Fibroblast of upper back skin (primary cell): ENCODE measurements at regions not wholly inside any gene's neighbourhood (a gene's known extent, or its start where the extent isn't known, plus 50 kb on each side); places are given as distances from the start of the nearest gene placed in this dataset.
"Not testable (repeated sequence)": the region's sequence is repeated elsewhere in the genome, so short reads cannot be mapped to it uniquely, and the experiment has no call there.

ENCODE experiments used
- DNase-seq: peaks from one replicate; pipeline ENCODE4 v3.0.0-alpha.2; 2013

DNA sequence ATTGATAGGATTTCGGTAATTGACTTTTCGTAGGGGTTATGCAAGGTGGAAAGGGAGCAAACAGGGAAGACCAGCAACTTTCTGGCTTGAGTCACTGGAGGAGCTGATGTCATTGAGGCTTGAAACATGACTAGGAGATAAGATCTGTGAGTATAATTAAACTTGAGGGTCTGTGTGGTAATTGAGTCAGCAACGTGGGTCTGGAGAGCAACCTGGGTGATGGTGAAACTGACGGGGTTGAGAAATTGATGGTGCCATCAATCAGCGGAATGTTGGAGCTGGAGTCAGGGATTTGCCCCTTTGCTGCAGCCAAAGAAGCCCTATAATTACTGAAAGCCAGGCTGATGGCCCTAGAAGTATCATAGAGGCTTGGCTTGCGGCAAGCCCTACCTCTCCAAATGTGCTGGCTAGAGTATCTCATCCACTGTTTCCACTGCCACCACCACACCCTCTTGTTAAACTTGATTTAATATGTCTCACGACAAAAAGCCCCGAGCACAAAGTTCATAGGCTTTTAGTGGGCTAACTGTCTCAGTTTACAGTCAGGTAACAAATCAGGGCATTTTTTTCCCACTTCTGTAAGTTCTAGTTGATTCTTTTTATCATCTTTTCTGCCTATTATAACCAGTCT is 186.9 kb upstream of the ELAC2 start:
- peak; percentile 69 for DNase-seq

DNA sequence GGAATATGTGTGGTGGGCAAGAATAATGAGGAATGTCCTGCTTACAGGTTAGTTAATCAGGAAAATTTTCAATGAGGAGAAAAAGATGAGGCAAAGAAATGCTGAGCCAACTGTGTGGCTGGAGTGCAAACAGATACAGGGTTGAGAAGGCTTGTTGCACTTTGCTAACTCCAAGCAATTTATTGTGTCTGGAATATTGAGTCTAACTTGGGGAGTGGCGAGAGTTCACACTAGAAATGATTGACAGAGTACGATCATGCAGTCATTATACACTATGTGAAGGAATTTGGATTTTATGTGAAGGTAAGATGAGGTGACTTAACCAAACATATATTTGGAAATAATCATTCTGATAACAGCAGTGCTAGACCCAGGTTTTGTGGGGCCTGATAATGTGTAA is 185.0 kb upstream of the ELAC2 start:
- DNase-seq = no peak

DNA sequence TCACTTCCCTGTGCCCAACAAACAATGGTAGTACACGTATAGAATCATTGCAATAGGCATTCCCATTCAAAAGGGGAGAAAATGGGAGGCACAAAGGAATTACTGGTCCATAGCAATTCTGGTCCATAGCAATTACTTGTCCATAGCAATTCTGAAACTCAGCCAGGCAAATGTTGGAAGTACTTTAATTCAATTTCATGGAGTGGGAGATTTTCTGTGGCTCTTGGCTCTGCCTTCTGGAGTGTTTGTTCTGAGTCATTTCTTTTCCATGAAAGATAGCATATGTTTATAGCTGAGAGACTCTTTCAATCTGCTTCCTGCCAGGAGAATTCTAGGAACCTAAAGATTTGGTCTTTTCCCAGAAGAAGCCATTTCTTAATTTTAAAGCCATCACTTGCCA is 182.8 kb upstream of the ELAC2 start:
- DNase-seq = peak; percentile 70

DNA sequence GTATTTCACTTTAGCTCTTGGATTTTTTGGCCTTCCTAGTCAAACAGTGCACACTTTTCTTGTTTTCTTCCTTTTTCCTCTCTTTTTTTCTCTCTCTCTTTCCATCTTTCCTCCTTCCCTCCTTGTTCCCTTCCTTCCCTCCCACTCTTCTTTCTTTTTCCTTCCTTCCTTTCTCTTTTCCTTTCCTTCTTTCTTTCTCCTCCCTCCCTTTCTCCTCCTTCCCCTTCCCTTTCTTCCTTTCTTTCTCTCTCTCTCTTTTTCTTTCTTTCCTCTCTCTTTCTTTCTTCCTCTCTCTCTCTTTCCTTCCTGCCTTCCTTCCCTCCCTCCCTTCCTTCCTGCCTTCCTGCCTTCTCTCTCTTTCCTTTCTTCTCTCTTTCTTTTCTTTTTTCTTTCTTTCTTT is 181.6 kb upstream of the ELAC2 start:
- no peak for DNase-seq

DNA sequence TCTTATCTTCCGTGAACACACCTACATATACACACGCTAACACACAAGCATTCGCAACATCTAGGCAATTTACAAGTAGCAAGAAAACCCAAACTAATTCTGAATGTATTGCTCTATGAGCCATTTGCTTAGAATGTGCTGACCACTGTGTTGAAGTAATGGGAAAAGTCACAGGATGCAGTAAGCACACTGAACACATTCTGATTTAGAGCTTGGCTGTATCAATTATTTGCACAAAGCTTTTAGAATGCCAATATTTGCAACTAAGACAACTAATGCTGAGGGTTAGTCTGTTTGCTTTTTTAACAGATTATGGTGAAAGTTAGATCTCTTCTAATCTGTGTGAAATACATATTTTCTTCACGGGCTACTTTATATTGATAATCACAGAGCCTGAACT is 179.8 kb upstream of the ELAC2 start:
- no peak for DNase-seq

DNA sequence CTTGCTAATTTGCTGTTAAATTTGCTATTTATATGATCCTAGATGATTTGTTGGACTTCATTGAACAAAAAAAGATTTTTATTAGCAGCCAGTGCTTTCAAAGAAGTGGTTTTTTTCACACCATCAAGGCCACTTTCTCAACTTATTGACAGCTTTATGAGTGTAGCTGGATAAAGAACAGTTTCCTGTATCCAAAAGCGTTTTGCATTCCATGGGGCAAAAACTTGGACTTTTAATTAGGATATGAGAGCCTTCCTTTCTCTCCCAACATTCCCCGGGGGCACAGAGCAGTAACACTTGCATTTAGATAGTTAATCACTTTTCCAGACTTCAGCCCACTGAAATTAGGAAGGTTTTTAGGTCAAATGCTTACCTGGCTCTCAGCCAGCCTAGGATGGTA is 177.1 kb upstream of the ELAC2 start:
- peak; percentile 23 for DNase-seq

DNA sequence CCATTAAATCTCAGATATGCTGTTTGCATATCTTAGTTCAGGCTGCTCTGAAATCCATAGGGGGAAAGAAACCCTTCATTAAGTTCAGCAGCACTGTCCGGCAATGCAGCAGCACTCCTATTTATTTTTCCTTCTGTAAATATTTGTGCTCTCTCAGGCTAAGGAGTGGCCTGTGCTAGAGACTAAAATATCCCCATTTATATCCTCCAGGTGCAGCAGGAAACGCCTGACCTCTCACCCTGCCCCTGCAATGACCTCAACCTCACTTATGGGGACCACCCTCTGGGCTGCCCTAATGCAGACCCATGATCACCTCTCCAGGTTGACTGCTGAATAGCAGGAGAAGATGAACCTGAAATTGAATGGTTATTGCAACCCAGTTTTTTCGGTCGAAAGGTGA is 165.0 kb upstream of the ELAC2 start:
- no peak for DNase-seq

DNA sequence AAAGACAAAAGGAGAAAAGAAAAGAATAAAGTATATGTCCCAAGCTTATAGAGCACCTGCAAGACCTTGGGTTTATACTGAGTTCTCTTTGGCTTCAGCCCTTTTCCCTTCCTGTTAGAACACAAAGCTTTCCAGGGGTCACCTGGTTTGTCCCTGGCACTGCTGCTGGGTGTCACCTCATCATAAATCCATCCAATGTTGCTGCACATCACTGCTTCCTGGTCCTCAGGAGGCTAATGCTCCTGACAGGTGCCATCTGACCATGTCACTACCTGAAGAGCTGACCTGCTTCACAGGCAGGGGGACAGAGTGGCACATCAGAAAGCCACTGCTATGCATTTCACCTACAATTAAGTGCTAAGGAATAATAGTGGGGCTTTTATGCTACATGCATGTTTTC is 164.6 kb upstream of the ELAC2 start:
- DNase-seq = no peak

DNA sequence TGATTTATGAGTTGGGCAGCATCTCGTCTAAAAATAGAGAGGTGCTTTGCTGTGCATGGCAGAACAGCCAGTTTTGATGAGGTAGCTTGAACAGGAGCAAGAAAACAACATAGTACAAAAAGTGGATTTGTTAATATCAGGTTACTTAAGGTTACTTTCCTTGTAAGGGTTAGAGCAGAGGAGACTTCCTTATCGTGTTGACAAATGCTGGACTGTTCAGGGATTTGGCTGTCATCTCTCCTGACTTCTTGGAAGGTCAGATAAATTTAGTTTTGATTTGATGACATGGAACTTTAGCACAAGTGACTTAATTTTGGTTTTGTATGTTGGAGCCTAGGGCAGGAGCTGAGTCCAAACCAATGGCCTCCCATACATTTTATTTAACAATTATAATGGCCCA is 163.9 kb upstream of the ELAC2 start:
- no peak for DNase-seq

DNA sequence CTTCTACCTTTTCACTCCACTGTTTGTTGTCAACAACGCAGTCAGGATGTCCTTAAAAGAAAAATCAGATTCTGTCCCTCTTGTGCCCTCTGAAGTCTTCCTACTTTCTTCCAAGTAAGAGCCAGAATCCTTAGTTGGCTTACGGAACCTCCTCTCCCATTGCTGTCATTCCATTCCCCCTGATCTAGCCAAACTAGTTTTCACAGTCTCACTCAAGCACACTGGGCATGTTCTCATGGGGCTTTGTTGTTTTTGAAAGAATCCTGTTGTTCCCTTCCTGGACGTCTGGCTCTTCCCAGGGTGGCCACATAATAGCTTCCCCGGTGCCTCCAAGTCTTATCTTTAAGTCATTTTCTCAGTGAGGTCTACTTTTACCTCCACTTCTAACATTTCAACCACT is 158.6 kb upstream of the ELAC2 start:
- no peak for DNase-seq

DNA sequence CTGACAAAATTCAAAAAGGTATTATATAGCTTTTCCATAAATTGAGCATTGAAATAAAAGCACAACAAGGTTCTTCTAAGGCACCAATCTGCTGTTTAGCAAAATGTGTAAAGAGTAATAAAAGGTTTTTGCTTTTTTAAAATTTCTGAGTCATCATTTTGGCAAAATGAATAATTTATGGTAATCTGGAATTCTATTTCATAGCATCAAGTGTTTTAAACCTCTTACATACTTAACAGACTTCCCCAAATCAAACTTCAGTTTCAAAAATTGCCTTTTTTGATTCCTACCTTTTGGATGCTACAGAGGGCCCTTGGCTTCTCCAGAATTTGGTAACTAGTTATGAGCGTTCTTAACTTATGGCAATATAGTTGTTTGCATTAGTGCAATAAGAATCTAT is 154.0 kb upstream of the ELAC2 start:
- DNase-seq = no peak

DNA sequence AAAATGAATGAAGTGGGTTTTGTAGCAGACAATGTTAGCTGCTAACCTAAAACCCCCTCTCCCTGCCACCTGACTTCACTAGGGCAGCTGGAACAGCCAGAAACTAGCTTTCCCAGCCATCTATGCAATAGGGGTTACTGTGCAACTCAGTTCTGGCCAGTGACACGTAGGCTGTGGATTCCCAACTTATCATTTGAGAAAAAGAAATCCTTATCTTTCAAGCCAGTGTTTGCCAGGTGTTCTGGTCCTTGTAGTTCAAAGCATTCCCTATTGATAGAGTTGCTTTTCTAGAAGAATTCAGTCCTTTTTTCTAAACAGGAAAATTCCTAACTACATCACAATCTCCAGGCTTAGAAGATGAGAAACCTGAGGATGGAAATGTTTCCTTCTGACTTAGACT is 144.5 kb upstream of the ELAC2 start:
- DNase-seq = no peak

DNA sequence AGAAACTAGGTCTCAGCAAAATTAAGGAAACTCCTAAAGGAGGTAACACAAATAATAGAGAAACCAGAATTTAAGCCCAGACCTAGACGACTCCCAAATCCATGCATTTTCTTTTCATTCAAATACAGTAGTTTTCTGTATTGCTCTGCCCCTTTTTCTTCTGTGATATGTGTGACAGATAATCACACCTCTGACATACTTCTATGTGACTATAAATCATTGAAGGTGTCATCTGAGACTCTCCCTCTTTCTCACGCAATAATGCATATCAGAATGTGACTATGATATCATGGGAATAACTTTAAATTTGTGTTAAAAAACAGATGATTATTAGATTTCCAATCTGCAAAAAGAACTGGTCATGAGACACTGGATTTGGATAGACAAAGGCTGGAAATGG is 143.0 kb upstream of the ELAC2 start:
- DNase-seq = no peak

DNA sequence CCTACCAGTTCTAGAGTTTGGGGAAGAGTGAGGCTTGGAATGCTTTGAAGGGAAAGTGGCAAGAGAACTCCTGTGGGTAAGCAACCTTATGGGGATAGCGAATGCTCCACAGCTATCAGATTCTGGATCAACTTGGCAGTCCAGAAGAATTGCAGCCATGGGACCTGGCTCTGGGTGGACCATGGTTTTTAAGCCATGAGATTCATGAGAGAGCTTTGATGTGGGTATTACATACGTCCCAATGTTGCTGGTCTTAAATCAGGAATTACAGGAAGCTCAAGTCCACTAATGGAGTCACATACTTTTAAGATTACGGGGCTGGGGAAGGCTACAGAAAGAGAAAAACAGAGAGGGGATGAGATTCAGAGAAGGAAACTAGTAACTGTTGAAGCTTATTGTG is 142.5 kb upstream of the ELAC2 start:
- DNase-seq = peak; percentile 77

DNA sequence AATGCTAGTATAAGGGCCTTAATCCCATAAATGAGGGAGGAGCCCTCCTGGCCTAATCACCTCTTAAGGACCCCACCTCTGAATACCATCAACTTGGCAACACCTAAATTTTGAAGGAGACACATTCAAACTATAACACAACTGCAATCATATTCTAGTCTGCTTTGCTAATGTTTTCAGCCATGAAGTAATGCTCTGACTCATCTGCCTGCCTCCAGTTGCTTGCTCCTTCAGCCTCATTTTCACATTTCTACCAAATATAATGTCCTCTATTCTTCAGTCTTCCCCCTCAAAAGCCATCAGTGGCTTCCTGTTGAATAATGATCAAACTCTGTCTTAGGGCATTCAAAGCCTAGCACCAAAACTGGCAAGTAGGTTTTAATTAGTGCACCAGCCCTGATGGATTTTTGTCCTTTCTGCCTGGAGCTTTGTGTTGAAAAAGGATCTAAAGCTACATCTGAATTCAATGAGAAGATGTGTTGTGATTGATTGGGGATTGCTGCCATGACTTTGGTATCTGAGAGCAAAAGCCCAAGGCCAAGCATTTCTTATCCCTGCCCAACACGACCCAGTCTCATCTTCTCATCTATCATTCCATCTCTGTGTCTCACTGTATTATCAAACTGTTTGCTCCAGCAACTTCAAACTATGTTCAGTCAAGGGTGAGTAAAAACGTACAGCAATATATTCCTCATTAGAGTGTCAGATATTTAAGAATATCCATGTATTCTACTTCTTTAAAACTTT is 140.8 kb upstream of the ELAC2 start:
- DNase-seq = peak; percentile 43

DNA sequence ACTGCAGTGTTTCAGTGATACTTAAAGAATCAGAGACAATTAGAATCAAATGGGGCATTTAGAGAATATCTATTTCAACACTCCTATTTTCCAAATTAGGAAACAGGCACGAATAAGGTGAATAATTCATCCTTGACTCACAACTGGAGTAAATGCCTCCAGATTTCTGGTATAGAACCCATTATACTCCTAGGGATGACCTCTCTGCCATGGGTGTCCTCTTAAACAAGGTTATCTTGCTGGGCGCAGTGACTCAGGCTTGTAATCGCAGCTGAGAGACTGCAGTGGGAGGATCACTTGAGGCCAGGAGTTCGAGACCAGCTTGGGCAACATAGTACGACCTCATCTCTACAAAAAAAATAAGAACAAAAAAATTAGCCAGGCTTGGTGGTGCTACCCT is 139.8 kb upstream of the ELAC2 start:
- peak; percentile 59 for DNase-seq

DNA sequence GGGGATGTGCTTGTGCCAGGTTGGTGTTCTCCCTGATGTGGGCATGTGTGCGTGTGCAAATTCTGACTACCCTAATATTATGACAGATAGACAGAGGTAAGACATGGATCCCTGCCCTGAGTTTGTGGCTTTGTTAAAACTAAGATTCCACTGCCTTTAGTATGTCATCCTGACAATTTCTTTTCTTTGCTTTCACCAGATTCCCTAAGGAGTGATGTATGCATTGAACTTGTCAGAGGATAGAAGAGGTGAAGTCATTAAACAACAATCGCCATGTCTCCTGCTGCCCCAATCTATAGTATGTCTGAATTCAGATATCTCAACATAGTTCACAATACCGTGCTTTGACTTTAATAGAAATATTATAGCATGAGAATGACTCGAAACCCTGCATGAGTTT is 137.1 kb upstream of the ELAC2 start:
- DNase-seq = peak; percentile 73

DNA sequence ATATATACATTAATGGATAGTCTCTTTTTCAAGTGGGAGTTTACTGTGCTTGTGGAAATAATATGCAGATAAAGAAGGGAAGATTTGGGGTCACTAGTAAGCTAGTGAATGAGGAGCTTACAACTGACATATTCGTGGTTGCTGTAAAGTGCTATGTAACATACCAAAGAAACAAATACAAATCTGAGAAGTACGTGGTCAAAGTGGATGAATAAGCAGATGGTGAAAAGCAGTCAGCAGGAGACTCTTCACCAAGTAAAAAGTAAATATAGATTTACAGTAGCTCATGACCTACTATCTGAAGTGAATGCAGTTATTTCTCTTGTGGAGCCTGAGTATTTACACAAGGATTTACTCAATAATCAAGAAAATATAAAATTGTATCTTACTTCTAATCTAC is 136.6 kb upstream of the ELAC2 start:
- DNase-seq = peak; percentile 72

DNA sequence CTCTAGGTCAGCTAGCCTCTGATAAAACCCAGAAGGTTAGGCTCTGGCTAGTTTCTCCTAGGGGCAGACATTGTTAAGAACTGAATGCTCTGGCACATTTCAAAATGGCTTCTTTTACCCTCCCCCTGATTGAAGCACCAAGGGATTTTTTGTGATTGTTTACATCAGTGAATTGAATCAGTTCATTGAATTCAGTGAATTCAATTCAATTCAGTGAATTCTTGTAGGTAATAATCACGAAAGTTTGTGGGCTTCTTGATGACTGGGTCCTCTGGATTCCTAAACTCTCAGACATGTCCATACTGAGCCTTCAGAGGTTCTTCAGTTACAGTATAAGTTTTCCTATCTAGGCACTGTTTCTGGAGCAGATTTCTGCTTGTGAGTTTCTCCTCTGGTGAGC is 135.2 kb upstream of the ELAC2 start:
- peak; percentile 86 for DNase-seq

DNA sequence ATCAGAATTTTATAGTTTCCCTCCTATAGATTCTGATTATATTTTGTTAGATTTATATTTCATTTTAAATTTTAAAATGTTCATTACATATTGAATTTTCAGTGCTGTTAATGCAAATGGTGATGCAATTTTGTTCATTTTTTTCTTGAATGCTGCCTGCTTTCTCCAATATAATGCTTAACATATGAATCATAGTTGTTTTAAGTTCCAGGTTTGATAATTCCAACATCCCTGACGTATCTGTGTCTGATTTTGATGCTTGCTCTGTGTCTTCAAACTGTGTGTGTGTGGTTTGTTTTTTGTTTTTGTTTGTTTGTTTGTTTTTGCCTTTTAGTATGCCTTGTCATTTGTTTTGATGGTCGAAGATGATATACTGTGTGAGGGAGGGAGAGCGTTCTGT is 134.7 kb upstream of the ELAC2 start:
- DNase-seq = peak; percentile 67

DNA sequence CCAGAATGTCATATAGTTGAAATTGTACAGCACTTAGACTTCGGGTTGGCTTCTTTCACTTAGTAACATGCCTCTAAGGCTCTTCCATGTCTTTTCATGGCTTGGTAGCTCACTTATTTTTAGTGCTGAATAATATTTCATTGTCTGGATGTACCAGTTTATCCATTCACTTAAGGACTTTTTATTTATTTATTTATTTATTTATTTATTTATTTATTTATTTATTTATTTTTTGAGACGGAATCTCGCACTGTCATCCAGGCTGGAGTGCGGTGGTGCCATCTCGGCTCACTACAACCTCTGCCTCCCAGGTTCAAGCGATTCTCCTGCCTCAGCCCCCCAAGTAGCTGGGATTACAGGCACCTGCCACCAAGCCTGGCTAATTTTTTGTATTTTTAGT is 132.9 kb upstream of the ELAC2 start:
- DNase-seq = not testable (repeated sequence)

DNA sequence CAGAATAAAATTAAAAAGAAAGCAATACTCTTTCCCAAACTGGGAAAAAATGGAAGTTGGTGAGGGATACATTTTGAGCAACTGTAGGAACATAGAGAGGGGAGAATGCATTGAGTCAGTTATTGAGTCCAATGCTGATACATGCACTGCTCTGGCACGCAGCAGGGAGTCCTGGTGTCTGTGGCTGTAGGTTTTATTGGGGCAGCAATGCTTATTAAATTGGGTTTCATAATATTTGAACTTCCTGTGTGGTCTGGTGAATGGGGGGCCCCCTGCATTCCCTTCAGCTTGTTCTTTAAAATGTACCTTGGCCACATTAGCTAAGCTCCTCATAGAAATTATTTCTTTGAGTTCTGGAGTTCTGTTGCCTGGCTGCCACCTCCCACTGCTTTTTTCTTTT is 125.2 kb upstream of the ELAC2 start:
- DNase-seq = peak; percentile 9

DNA sequence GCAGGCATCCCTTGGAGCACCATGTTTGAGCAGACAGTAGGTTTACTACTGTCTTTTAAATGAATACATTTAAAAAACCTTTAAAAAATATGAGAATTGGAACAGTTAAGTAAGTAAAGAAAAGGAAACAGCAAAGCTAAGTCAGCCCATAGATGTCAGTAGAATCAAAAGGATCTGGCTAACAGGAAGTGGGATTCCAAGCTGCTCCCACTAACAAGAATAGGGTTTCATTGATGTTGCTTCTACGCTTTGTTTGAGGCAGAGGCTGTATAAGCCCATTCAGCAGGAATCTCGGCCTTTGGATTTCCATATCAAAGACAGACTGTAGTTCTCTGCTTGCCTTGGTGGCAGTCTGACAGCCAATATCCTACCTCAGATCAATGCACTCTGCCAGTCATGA is 122.9 kb upstream of the ELAC2 start:
- peak; percentile 68 for DNase-seq

DNA sequence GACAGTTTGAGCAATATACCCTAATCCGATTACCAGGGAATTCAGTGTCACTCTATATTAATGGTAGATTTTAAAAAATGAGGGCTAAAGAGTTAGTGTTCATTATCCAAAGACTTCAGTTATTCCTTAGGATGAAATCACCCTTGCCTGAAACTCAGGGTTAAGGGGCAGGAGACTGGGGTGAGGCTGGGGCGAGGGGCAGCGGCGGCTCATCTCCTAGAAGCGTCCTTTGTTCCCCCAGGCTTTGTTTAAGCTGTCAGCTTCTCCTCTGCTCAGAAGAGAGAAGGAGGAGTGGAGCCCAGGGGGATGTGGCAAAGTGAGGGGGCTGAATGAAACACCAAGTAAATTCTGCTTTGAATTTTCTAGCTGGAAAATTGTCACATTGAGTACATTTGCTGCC is 117.7 kb upstream of the ELAC2 start:
- no peak for DNase-seq

DNA sequence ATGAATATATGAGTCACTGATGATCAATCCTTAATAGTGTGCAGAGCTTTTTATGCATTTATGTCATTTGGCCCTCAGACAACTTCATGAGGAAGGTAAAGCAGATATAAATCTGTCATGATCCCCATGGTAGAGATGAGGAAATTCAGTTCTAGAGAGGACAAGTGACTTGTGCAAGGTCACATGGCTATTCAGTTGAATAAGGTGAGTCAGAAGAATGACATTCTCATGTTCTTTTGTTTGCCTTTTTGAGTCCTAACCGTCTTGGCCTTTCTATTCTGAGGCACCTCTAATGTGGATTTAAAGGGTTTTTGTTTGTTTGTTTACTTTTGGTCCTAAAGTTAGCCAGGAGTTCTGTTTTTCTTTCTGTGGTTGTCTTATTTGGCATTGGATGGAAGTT is 116.2 kb upstream of the ELAC2 start:
- DNase-seq = peak; percentile 36
